ENCODE measurements at regions not wholly inside any gene's neighbourhood (a gene's known extent, or its start where the extent isn't known, plus 50 kb on each side); places are given as distances from the start of the nearest gene placed in this dataset.

DNA sequence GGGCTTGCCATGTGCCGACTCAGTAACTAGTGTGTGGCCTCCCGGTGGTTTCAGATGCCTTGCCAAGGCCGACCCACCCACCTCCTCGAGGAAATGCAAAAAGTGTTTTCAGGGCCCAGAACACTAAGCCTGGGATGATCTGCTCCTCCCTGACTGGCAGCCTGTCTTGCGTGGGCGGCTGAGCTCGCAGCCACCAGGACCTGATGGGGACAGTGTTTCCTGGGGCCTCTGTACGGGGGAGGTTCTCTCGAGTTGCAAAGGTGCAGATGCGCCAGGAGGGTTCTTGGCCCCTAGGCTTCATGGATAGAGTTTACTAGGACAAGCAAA lies 85.2 kb downstream of the GLI2 start:
- no peak for TF ChIP-seq CTCF (conservative IDR thresholded peaks at IDR 0.05)
- no peak for TF ChIP-seq EZH2 (IDR thresholded peaks at IDR 0.05; ENCODE audit: low read depth)
